ENCODE measurements at regions not wholly inside any gene's neighbourhood (a gene's known extent, or its start where the extent isn't known, plus 50 kb on each side); places are given as distances from the start of the nearest gene placed in this dataset.

DNA sequence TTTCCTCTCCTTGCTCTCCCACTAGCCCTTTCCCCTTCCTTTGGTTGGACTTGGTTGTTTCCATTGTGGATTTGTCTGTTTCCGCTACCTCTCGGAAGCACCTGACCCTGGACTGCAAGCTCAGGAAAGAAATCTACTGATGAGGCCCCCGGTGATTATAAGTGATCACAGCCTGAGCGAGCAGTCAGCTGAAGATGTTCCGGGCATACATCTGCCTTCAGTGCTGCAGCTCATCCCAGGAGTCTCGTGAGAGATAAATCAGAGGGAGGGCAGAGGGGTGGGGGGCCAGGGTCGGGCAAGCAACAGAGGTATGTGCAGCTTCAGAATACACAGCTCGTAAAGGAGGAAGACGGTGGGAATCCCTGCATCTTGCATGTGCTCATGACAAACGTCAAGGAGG is 102.1 kb downstream of the MRPL46 start:
- ATAC-seq (no peak), DNase-seq (no peak)
- Histone ChIP-seq H3K27ac (no peak overlapping the region), H3K4me3 (no peak overlapping the region), H3K27me3 (peaks cover 0 to 13% (median 0%) of the 10 kb centered on the region in 7 donors), H3K9me3 (peaks cover 0 to 3% (median 0%) of the 10 kb centered on the region in 11 donors), H3K36me3 (no peaks in the 10 kb centered on the region), H3K4me1 (no peaks in the 10 kb centered on the region)
- TF ChIP-seq, protein P1, sequence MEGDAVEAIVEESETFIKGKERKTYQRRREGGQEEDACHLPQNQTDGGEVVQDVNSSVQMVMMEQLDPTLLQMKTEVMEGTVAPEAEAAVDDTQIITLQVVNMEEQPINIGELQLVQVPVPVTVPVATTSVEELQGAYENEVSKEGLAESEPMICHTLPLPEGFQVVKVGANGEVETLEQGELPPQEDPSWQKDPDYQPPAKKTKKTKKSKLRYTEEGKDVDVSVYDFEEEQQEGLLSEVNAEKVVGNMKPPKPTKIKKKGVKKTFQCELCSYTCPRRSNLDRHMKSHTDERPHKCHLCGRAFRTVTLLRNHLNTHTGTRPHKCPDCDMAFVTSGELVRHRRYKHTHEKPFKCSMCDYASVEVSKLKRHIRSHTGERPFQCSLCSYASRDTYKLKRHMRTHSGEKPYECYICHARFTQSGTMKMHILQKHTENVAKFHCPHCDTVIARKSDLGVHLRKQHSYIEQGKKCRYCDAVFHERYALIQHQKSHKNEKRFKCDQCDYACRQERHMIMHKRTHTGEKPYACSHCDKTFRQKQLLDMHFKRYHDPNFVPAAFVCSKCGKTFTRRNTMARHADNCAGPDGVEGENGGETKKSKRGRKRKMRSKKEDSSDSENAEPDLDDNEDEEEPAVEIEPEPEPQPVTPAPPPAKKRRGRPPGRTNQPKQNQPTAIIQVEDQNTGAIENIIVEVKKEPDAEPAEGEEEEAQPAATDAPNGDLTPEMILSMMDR (IDR thresholded peaks at IDR 0.05): no peak
- intact Hi-C loops (cut with DNase I): loop anchor here in 1 of 10 donors (1.0 kb wide), 1 partner anchor 49 kb away; no protein-coding TSS in a partner anchor
- 67 to 69% methylated on average over 10 of the region's 10 CpGs for WGBS, 2 donors

DNA sequence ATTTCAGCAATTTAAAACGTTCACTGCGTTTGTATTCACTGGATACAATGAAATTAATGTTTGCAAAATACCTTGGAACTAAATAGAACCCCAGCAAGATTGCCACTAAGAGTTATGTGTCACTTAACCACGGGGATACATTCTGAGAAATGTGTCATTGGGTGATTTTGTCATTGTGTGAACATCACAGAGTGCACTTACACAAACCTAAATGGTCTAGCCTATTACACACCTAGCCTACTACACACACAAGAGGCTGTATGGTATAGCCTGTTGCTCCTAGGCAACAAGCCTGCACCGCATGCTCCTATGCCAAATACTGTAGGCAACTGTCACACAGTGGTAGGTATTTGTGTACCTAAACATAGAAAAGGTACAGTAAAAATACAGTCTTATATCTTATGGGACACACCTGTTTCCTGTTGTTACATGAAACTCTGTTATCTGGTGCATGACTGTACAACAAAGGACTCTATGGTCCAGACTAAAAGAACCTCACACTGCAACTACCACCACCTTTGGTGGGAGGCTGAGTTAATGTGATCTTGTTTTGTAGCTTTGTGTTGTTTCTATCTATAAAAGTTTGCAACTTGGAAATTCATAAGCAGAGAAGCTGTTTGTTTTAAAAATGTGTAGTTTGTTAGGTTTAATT is 92.2 kb upstream of the NTRK3 start:
- H3K9me3 ChIP-seq: peaks cover 0 to 28% (median 10%) of the 10 kb centered on the region in 11 donors
- ATAC-seq (no peak), DNase-seq (no peak)
- peaks cover 0 to 6% (median 0%) of the 10 kb centered on the region in 7 donors for H3K27me3 ChIP-seq
- TF ChIP-seq, protein P1 (IDR thresholded peaks at IDR 0.05): no peak
- no peaks in the 10 kb centered on the region for H3K36me3 ChIP-seq
- H3K4me3 ChIP-seq: no peak overlapping the region
- 62 to 63% methylated on average over 4 of the region's 4 CpGs for WGBS, 2 donors
- no peak overlapping the region for H3K27ac ChIP-seq
- H3K4me1 ChIP-seq: no peaks in the 10 kb centered on the region
- intact Hi-C loops (cut with DNase I): no loop called here

DNA sequence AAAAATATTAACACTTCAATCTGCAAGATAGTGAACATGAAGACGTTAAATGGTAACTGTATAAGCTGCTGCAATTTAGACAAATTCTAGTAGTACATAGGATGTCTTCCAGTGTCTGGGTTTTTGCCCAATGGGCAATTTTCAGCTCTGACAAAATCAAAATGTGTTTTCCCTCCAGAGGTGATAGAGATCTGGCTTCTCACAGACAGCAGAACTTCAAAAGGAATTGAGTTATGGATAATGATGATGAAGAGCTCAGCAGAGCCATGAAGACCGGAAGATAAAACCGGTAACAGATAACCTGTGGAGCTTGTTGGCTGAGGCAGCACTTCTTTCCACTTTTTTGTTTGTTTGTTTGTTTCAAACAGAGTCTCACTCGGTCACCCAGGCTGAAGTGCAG is 89.4 kb upstream of the NTRK3 start:
- Histone ChIP-seq H3K27ac (no peak overlapping the region), H3K27me3 (peaks cover 0 to 6% (median 0%) of the 10 kb centered on the region in 7 donors), H3K4me1 (no peaks in the 10 kb centered on the region), H3K4me3 (no peak overlapping the region), H3K36me3 (no peaks in the 10 kb centered on the region), H3K9me3 (peaks cover 0 to under 1% (median 0%) of the 10 kb centered on the region in 11 donors)
- DNase-seq: no peak
- TF ChIP-seq, protein P1 (IDR thresholded peaks at IDR 0.05): no peak
- intact Hi-C loops (cut with DNase I): no loop called here
- WGBS, 2 donors: 71 to 76% methylated on average over 4 of the region's 4 CpGs
- no peak for ATAC-seq

DNA sequence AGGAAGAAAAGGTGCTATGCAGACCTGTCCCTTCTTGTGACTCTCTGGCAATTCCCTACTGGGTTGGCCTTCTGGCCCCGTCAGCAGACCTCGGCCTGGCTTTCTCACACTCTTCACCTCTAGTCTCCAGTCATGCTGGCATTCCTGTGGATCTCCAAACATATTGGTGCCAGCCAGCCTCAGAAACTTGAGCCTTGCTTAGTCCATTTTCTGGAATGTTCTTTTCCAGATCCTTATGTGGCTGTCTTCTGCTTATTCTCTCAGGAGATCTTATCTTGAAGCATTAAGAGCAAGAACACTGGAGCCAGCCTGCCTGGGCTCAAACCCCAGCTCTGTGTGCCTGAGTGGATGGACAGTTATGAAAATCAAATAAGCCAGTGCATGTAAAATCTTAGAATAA is 88.2 kb upstream of the NTRK3 start:
- 52 to 55% methylated on average over 2 of the region's 2 CpGs for WGBS, 2 donors
- intact Hi-C loops (cut with DNase I): no loop called here
- no peak overlapping the region for H3K4me3 ChIP-seq
- peaks cover 0 to 7% (median 0%) of the 10 kb centered on the region in 11 donors for H3K9me3 ChIP-seq
- no peak for DNase-seq
- no peak for ATAC-seq
- no peak overlapping the region for H3K27ac ChIP-seq
- no peaks in the 10 kb centered on the region for H3K36me3 ChIP-seq
- TF ChIP-seq, protein P1 (IDR thresholded peaks at IDR 0.05): no peak
- H3K27me3 ChIP-seq: peaks cover 0 to 6% (median 0%) of the 10 kb centered on the region in 7 donors
- no peaks in the 10 kb centered on the region for H3K4me1 ChIP-seq

Data from heart right ventricle (tissue), 16 donors.